Putamen (tissue), 1 donor: ENCODE measurements at regions not wholly inside any gene's neighbourhood (a gene's known extent, or its start where the extent isn't known, plus 50 kb on each side); places are given as distances from the start of the nearest gene placed in this dataset.
"Not testable (repeated sequence)": the region's sequence is repeated elsewhere in the genome, so short reads cannot be mapped to it uniquely, and the experiment has no call there.

ENCODE experiments used
- DNase-seq: peaks from one replicate; pipeline ENCODE4 v3.0.0-alpha.2; 2016; ENCODE audit warnings: low spot score

- DNase-seq, result no peak
These were observed 52.6 kb upstream of the AGA start for GRCh38 chr4:177494791-177495190.

DNA sequence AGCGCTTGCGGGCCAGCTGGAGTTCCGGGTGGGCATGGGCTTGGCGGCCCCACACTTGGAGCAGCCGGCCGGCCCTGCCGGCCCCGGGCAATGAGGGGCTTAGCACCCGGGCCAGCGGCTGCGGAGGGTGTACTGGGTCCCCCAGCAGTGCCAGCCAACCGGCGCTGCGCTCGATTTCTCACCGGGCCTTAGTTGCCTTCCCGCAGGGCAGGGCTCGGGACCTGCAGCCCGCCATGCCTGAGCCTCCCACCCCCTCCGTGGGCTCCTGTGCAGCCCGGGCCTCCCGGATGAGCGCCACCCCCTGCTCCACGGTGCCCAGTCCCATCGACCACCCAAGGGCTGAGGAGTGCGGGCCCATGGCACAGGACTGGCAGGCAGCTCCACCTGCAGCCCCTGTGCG is 53.4 kb upstream of the AGA start:
- DNase-seq, result not testable (repeated sequence)

- no peak for DNase-seq
These were observed 57.3 kb upstream of the AGA start for GRCh38 chr4:177499537-177499936.

- DNase-seq, result no peak
These were observed 63.0 kb upstream of the AGA start for GRCh38 chr4:177505171-177505615.

- no peak for DNase-seq
These were observed 66.4 kb upstream of the AGA start for GRCh38 chr4:177508662-177509061.

DNA sequence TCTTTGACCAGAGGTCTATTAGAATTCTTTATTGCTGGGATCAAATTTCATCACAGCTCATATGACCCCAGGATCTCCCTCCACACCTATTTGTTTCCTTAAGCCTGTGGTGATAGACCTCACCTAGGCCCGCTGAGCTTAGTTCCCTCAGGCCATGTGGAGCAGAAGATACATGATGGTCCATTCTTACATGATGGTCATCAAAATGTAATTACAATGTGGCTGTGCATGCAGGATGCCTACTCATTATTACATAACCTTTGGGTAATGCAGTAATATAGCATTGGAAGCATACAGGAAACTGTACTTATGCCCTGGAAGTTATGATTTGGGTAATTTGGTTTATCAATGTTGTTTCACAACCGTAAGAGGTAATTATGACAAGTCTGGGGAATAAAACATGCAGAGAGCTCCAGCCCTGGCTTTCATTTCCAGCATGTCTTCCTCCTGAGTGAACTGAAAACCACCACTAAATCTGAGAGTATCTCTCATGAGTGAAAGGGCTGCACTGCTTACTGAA is 67.0 kb upstream of the AGA start:
- no peak for DNase-seq

- DNase-seq, result no peak
These were observed 69.4 kb upstream of the AGA start for GRCh38 chr4:177511611-177512010.

DNA sequence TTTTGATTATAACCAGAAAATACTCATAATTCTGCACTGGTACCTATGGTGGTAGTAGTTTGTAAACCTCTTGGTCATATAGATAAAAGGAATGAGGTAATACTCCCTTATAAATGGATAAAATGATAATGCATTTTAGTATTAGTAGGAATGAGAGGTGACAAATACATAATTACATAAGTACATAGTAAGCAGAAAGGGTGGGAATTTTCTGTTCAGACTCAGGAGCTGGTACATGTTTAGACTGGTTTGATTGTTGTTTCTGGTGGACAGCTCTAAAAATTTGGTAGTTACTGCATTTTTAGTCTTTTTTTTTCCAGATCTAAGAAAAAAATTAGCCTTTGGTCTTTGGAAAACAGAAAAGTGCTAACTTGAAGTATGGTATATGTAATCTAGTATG is 70.4 kb upstream of the AGA start:
- DNase-seq, result no peak

GRCh38 chr4:177517862-177518261 is 75.6 kb upstream of the AGA start:
- no peak for DNase-seq

DNA sequence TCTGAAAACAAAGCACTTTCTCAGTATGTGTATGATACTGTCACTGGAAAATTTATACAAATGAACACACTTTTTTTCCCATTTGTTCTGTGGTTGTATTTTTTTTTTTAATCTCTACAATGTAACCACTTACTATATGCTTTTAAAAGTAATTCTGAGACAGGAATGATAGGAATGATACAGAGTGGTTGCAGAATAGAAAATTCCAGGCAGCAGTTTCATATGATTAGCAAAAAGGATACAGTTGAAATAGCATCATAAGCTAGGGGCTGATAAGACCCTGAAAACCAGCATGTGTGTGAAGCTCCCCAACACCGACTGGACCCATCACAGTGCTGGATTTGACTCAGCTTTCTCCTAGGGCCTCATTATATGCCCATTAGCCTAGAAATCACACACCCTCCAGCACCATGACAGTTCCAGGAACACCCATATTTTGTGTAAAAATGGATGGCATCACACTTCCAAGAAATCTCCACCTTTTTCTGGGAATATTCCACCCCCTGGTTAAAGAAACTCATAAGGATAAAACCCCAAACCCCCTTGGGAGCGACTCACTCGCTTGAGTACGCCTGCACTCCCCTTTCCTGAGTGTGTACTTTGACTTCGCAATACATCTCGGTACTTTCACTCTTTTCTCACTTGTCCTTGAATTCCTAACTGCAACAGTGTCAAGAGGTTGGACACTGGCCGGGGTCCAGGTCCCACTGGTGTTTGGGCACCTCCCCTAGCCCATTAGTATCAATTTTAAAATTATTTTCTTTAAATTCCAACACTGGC is 77.4 kb upstream of the AGA start:
- DNase-seq, result no peak

GRCh38 chr4:177528620-177529019 is 86.4 kb upstream of the AGA start:
- no peak for DNase-seq

- no peak for DNase-seq
These were observed 88.3 kb upstream of the AGA start for GRCh38 chr4:177530561-177530960.

GRCh38 chr4:177532358-177532757 is 90.1 kb upstream of the AGA start:
- no peak for DNase-seq

- DNase-seq, result not testable (repeated sequence)
These were observed 92.6 kb upstream of the AGA start for GRCh38 chr4:177534841-177535240.

DNA sequence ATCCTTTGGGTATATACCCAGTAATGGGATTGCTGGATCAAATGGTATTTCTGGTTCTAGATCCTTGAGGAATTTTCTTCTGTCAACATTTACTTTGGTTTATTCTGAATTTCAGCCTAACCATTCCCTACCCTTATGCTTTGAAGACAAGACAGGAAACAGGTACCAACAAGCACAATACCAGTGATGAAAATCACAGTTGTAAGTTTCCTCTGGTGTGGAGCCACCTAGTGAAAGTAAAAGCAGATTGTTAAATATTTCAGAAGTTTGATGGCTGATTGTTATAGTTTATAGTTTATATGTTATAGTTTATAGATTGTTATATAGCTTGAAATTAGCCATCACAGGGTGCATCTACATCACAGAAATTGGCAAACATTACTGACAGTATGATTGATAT is 104.5 kb upstream of the AGA start:
- DNase-seq, result no peak

- DNase-seq, result no peak
These were observed 105.7 kb upstream of the AGA start for GRCh38 chr4:177547985-177548384.

GRCh38 chr4:177555007-177555574 is 112.9 kb upstream of the AGA start:
- no peak for DNase-seq

- no peak for DNase-seq
These were observed 115.2 kb upstream of the AGA start for GRCh38 chr4:177557416-177557815.

DNA sequence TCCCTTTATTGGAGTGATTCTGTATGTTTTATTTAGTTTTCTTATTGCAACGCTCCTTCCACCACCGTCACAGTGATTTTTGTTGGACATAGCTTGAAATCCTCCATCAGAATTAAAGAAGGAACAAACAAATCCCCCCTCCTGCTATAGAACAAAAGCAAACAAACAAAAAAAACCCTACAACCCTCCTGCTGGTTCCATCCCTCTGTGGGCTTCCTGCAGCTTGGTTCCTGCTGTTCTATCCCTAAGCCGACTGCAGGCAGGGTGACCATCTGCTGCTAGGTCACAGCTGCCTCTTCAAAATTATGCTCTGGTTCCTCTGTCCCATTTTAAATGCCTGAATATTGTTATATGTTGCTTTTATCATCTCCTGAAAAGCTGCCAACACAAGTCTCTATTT is 116.8 kb upstream of the AGA start:
- no peak for DNase-seq

GRCh38 chr4:177562163-177562562 is 119.9 kb upstream of the AGA start:
- no peak for DNase-seq

DNA sequence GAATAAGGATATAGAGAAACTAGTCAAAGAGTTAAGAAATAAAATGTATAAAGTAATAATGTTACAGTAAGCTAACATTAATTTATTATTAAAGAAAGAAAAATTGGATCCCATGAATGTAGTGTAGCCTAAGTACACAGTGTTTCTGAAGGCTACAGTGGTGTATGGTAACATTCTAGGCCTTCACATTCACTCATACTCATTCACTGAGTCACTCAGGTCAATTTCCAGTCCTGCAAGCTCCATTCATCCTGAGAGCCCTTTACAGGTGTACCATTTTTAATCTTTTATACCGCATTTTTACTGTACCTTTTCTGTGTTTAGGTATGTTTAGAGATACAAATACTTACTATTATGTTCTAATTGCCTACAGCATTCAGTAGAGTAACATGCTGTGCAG is 120.6 kb upstream of the AGA start:
- no peak for DNase-seq

DNA sequence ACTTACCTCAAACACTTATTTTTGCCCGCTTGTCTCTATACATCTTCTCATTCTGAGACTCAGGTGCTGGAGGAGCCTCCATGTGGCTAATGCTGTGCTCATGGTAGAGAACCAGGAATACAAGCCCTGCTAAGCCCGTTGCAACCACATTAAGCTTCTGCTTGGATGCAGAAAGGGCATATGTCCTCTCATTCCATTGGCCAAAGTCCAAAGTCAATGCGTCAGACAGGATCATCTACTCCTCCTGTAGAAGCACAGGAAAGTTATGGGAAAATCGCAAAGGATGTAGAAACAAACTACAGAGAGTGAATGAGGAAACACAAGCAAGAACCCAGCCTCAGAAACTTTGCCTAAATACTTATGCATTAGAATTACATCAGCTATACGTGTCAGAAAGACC is 124.5 kb upstream of the AGA start:
- no peak for DNase-seq

DNA sequence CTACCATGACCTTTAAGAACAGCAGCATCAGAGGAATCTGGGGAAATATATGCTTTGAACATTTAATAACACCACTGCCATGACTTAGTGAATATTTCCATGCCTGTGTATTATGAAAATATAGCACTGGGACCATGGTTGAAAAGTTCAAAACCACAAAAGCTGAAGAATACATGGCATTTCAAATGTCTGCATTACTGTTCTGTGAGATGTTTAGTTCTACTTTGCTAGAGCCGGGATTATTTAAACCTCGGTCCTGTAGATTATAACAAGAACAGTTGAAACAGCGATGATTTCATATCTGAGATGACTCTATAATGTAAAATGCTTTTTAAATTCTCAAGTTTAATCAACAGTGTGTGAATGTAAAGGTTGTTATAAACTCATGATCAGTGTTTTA is 126.7 kb upstream of the AGA start:
- DNase-seq, result no peak

- DNase-seq, result no peak
These were observed 127.2 kb upstream of the AGA start for GRCh38 chr4:177569434-177569833.
